Testis (tissue), 2 donors: ENCODE measurements at regions not wholly inside any gene's neighbourhood (a gene's known extent, or its start where the extent isn't known, plus 50 kb on each side); places are given as distances from the start of the nearest gene placed in this dataset.

ENCODE experiments used
- CTCF ChIP-seq, 3 experiments: fragments of 450-650 bp in 2 of 3; fragments of 200-600 bp in 1 of 3; sonication (generic) in 1 of 3; IDR thresholded peaks; one replicate each; pipeline ENCODE4 v1.5.1; 2016 to 2019; ENCODE audit warnings: antibody characterized with exemption in 3 of 3, mild to moderate bottlenecking in 2 of 3, moderate library complexity in 1 of 3
- POLR2A ChIP-seq: fragments of 450-650 bp; IDR thresholded peaks from one replicate; pipeline ENCODE4 v1.6.1; 2017; ENCODE audit warnings: antibody characterized with exemption, mild to moderate bottlenecking, moderate library complexity

- no peak for TF ChIP-seq CTCF (IDR thresholded peaks at IDR 0.05)
- no peak for TF ChIP-seq POLR2A
Measured at GRCh38 chr1:239630767-239631166, 244.4 kb downstream of the CHRM3 start.
